Stomach (tissue), 4 donors: ENCODE measurements at regions not wholly inside any gene's neighbourhood (a gene's known extent, or its start where the extent isn't known, plus 50 kb on each side); places are given as distances from the start of the nearest gene placed in this dataset.

Experiments
- CTCF ChIP-seq, 7 experiments: fragments of 450-650 bp in 4 of 7; fragments of 200-600 bp in 3 of 7; sonication (generic) in 3 of 7; IDR thresholded peaks; one replicate each; pipeline ENCODE4 v1.5.1; 2016 to 2019; ENCODE audit warnings: antibody characterized with exemption in 7 of 7, control low read depth in 2 of 7, mild to moderate bottlenecking in 1 of 7
- EP300 ChIP-seq: sonication (generic); formaldehyde crosslinking; IDR thresholded peaks from one replicate; pipeline ENCODE4 v1.6.1; 2017; ENCODE audit warnings: antibody characterized with exemption
- POLR2A ChIP-seq, 4 donors: fragments of 450-650 bp; IDR thresholded peaks; one replicate each; pipeline ENCODE4 v1.6.1; 2016; ENCODE audit warnings: antibody characterized with exemption in 4 of 4, control low read depth in 2 of 4, mild to moderate bottlenecking in 1 of 4, moderate library complexity in 1 of 4
- POLR2AphosphoS5 ChIP-seq, 3 donors: sonication (generic); formaldehyde crosslinking; IDR thresholded peaks; one replicate each; pipeline ENCODE4 v1.6.1; 2016; ENCODE audit warnings: antibody characterized with exemption in 3 of 3

DNA sequence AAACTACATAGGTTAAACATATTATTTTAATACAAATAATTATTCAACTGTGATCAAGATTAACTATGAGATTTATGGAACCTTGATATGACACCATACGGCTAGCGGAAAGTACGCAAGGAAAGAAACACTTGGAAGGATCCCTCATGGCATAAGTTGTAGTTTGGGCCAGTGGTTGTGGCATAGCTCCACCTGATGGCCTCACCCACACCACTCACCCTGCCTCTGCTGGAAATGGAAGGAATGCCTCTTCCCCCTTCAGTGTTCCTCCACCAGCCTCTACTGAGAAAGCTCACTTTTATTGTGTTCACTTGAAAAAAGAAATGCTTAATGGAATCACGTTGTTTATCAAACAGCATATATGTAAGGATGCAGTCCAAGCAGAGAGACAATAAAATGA is 86.4 kb downstream of the BMP15 start:
- no peak for TF ChIP-seq CTCF (IDR thresholded peaks at IDR 0.05)
- TF ChIP-seq POLR2AphosphoS5 (IDR thresholded peaks at IDR 0.05) = no peak
- no peak for TF ChIP-seq POLR2A (IDR thresholded peaks at IDR 0.05)
- no peak for TF ChIP-seq EP300
